Pancreas (tissue), 10 donors: ENCODE measurements at regions not wholly inside any gene's neighbourhood (a gene's known extent, or its start where the extent isn't known, plus 50 kb on each side); places are given as distances from the start of the nearest gene placed in this dataset.

Source experiments
- ATAC-seq, 4 donors: fragments of 200-7000 bp; cut with Tn5 transposase; one replicate each; pipeline versions ENCODE4 v1.8.0 to v1.9.1; 2020; ENCODE audit warnings: mild to moderate bottlenecking in 4 of 4, moderate library complexity in 4 of 4
- DNase-seq, 6 donors: peaks; one replicate each; pipeline ENCODE4 v3.0.0-alpha.2; 2020
- FAIRE-seq: peaks from 2 replicates; lab custom pipeline; 2012; peaks lifted over from hg19 to GRCh38; lab: Jason Lieb, UNC
- H3K27ac ChIP-seq, 4 donors: fragments of 200-600 bp; sonication (generic); 1 replicate in 3 of 4; 2 replicates in 1 of 4; pipeline versions ENCODE4 v1.5.0 to v1.8.0; 2020
- H3K27me3 ChIP-seq, 4 donors: fragments of 200-600 bp; one replicate each; pipeline ENCODE4 v1.8.0; 2021
- H3K36me3 ChIP-seq, 3 donors: fragments of 200-600 bp; sonication (generic) in 1 of 3; one replicate each; pipeline versions ENCODE4 v1.5.0 to v1.8.0; 2020 to 2021
- H3K4me1 ChIP-seq, 3 donors: fragments of 200-600 bp; one replicate each; pipeline ENCODE4 v1.8.0; 2021
- H3K4me3 ChIP-seq, 4 donors: fragments of 200-600 bp; sonication (generic) in 2 of 4; one replicate each; pipeline versions ENCODE4 v1.5.0 to v1.8.0; 2020 to 2021
- H3K9me3 ChIP-seq, 4 donors: fragments of 200-600 bp; one replicate each; pipeline ENCODE4 v1.8.0; 2021
- WGBS, 2 donors: extraction: QIAGEN DNeasy Blood & Tissue Kit; methylation state at CpG; one replicate each; pipeline ENCODE4 v1.1.7; 2013; 5-methylcytosine and 5-hydroxymethylcytosine counted together
- intact Hi-C, 3 donors: fragments of 100-400 bp; cut with DNase I; formaldehyde crosslinking; loops; one replicate each; pipeline versions ENCODE4 v1.11.1 to v1.14.2; 2022
- TF ChIP-seq, protein P1 (sequence below), 4 donors: fragments of 200-600 bp; sonication (generic) in 3 of 4; IDR thresholded peaks; one replicate each; pipeline versions ENCODE4 v1.5.0 to v1.8.0; 2021; ENCODE audit warnings: antibody characterized with exemption in 4 of 4
- donor health status: healthy with polysubstance abuse.
- donor health status: DM: no; HTN: no; CAD: no; lungs with moderate emphysema.
- donor health status: DM: no; HTN: no; CAD: no.
- donor health status: control.
- donor health status: control.
- donor health status: Bipolar disorder and iron deficiency.
- donor health status: DM: yes; HTN: yes; CAD: no.
- donor health status: DM: no; HTN: no; CAD: no.
- donor health status: DM: no; HTN: no; CAD: no.
- donor health status: DM: yes; HTN: yes; CAD: no.

GRCh38 chr15:95377258-95377852, 953.1 kb upstream of the NR2F2 start:
- Histone ChIP-seq H3K36me3 (no peaks in the 10 kb centered on the region), H3K27me3 (peaks cover 0 to 5% (median 0%) of the 10 kb centered on the region in 4 donors), H3K4me3 (no peak overlapping the region), H3K4me1 (no peaks in the 10 kb centered on the region), H3K9me3 (no peaks in the 10 kb centered on the region), H3K27ac (no peak overlapping the region)
- TF ChIP-seq, protein P1, sequence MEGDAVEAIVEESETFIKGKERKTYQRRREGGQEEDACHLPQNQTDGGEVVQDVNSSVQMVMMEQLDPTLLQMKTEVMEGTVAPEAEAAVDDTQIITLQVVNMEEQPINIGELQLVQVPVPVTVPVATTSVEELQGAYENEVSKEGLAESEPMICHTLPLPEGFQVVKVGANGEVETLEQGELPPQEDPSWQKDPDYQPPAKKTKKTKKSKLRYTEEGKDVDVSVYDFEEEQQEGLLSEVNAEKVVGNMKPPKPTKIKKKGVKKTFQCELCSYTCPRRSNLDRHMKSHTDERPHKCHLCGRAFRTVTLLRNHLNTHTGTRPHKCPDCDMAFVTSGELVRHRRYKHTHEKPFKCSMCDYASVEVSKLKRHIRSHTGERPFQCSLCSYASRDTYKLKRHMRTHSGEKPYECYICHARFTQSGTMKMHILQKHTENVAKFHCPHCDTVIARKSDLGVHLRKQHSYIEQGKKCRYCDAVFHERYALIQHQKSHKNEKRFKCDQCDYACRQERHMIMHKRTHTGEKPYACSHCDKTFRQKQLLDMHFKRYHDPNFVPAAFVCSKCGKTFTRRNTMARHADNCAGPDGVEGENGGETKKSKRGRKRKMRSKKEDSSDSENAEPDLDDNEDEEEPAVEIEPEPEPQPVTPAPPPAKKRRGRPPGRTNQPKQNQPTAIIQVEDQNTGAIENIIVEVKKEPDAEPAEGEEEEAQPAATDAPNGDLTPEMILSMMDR (IDR thresholded peaks at IDR 0.05) = no peak
- intact Hi-C loops = no loop called here
- 69 to 71% methylated on average over 5 of the region's 5 CpGs for WGBS, 2 donors
- DNase-seq (no peak), FAIRE-seq (no peak), ATAC-seq (no peak)

DNA sequence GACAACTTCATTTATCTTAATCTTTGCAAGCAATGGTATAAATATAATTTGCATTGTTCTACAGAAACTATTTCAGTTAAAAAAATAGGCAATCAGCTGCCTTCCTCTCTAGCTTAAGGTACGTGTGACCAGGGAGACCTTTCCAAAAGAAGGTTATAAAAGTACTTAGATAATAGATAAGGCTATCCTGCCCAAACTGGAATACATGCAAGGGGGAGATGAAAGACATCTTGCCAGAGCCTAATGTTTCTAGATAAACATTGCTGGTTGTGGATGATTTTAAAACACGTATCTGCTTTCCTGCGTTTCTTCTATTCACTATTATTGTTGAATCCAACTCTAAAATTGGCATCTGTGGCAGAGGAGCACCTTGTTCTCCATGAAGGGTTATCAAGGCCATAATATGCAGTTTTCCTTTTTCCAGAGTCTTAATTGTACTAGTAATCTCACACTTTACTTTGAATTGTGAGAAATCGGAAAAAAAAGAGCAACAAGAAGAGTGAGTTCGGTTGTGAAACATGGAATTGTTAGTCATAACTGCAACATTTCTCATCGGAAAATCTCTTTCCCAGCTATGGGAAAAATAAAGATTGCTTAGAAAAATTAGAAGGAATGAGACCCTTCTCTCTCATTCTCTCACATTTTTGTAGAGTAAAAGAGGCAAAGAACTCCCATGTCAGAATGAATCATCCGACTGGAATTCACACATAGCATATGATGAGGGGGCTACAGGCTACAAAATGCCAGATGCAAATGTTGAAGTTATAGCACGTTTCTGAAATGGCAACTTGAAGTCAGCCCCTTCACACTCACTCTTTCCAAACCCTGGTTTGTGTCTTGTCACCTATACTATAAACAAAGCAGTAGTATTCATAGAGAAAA, 936.1 kb upstream of the NR2F2 start:
- Histone ChIP-seq H3K4me1 (no peaks in the 10 kb centered on the region), H3K36me3 (no peaks in the 10 kb centered on the region), H3K27ac (no peak overlapping the region), H3K27me3 (no peaks in the 10 kb centered on the region), H3K4me3 (no peak overlapping the region), H3K9me3 (no peaks in the 10 kb centered on the region)
- FAIRE-seq (no peak), DNase-seq (no peak), ATAC-seq (no peak)
- intact Hi-C loops = no loop called here
- WGBS, 2 donors = 50 to 60% methylated on average over 8 of the region's 8 CpGs
- TF ChIP-seq, protein P1 (IDR thresholded peaks at IDR 0.05) = no peak

GRCh38 chr15:95400428-95400827, 930.1 kb upstream of the NR2F2 start:
- ATAC-seq = no peak
- WGBS, 2 donors = 34 to 57% methylated on average over 1 of the region's 1 CpG

GRCh38 chr15:95401587-95401986, 928.9 kb upstream of the NR2F2 start:
- DNase-seq (no peak), FAIRE-seq (no peak), ATAC-seq (no peak)
- Histone ChIP-seq H3K4me1 (no peaks in the 10 kb centered on the region), H3K36me3 (no peaks in the 10 kb centered on the region), H3K27me3 (no peaks in the 10 kb centered on the region), H3K9me3 (no peaks in the 10 kb centered on the region), H3K27ac (no peak overlapping the region), H3K4me3 (no peak overlapping the region)
- 31 to 55% methylated on average over 1 of the region's 1 CpG for WGBS, 2 donors
- TF ChIP-seq, protein P1 (IDR thresholded peaks at IDR 0.05) = no peak
- intact Hi-C loops = no loop called here

More at GRCh38 chr15:95400428-95400827, 930.1 kb upstream of the NR2F2 start:
- no peaks in the 10 kb centered on the region for H3K27me3 ChIP-seq
- no peak for FAIRE-seq
- no peaks in the 10 kb centered on the region for H3K36me3 ChIP-seq
- no peak overlapping the region for H3K4me3 ChIP-seq
- H3K9me3 ChIP-seq = no peaks in the 10 kb centered on the region
- no peak overlapping the region for H3K27ac ChIP-seq
- TF ChIP-seq, protein P1 (IDR thresholded peaks at IDR 0.05) = no peak
- DNase-seq = no peak
- intact Hi-C loops = no loop called here
- H3K4me1 ChIP-seq = no peaks in the 10 kb centered on the region

DNA sequence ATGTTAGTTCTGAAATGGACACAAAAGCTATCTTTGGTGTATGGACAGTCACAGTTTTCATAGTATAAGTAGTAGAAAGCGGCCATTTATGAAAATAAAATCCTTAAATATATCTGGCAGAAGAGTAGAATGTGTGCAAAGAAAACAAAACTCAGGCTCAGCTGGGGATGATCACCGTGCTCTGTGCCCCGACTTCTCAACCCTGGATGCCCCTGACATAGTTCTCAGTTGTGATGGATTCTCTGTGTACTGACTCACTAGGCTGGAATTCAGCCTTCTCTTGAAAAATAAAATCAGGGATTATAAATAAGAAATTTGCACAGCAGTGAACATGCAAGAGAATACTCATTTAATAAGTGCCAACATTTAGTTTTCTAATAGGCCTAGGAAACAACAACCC, 925.1 kb upstream of the NR2F2 start:
- no peak for FAIRE-seq
- Histone ChIP-seq H3K4me3 (no peak overlapping the region), H3K36me3 (no peaks in the 10 kb centered on the region), H3K27me3 (peaks cover 0 to 4% (median 0%) of the 10 kb centered on the region in 4 donors), H3K4me1 (no peaks in the 10 kb centered on the region), H3K9me3 (no peaks in the 10 kb centered on the region), H3K27ac (no peak overlapping the region)
- TF ChIP-seq, protein P1 (IDR thresholded peaks at IDR 0.05) = no peak
- ATAC-seq = no peak
- intact Hi-C loops = no loop called here
- DNase-seq = no peak
- WGBS, 2 donors = 73 to 79% methylated on average over 3 of the region's 3 CpGs
